ENCODE measurements at regions not wholly inside any gene's neighbourhood (a gene's known extent, or its start where the extent isn't known, plus 50 kb on each side); places are given as distances from the start of the nearest gene placed in this dataset.

DNA sequence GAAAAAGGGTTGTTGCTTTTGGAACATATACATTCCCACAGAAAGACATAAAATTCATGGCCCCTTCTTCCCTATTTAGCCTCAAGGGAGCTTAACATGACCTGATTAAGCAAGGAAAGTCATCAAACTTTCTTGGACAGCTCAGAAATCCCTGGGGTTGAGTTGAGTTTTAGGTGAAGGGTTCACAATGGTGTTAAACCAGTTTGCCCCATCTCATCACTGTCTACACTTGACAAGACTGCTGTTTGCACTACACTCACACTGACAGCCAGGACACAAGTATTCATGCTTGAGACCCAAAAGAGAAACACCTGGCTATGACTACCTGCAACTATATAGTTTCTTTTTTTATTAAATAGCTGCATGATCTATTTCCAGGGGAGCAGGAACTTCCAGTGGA is 209.8 kb upstream of the TMEM45B start:
- TF ChIP-seq CTCF (IDR thresholded peaks at IDR 0.05) (no peak), POLR2A (IDR thresholded peaks at IDR 0.05) (no peak)

Measured in thyroid gland (tissue), 4 donors.